Naive B cell (primary cell): ENCODE measurements at regions not wholly inside any gene's neighbourhood (a gene's known extent, or its start where the extent isn't known, plus 50 kb on each side); places are given as distances from the start of the nearest gene placed in this dataset.
"Not testable (repeated sequence)": the region's sequence is repeated elsewhere in the genome, so short reads cannot be mapped to it uniquely, and the experiment has no call there.

Source experiments
- ATAC-seq, 2 donors: fragments of 150-1000 bp; cut with Tn5 transposase; 2 replicates each; pipeline ENCODE4 v1.10.0; 2021; ENCODE audit warnings: low read depth in 2 of 2, mild to moderate bottlenecking in 2 of 2, moderate library complexity in 2 of 2
- DNase-seq: peaks from one replicate; pipeline ENCODE4 v3.0.0; 2022
- H3K27ac Mint-ChIP-seq, 6 donors: one replicate each; pipeline ENCODE4 v1.8.0; 2020 to 2022; ENCODE audit warnings: mild to moderate bottlenecking in 6 of 6, mixed read lengths in 6 of 6, moderate library complexity in 5 of 6, inconsistent platforms in 2 of 6
- H3K27me3 Mint-ChIP-seq, 3 donors: one replicate each; pipeline ENCODE4 v1.8.0; 2021 to 2022; ENCODE audit warnings: mixed read lengths in 3 of 3, mild to moderate bottlenecking in 1 of 3
- H3K36me3 Mint-ChIP-seq, 2 donors: one replicate each; pipeline ENCODE4 v1.8.0; 2020 to 2022; ENCODE audit warnings: mixed read lengths in 2 of 2, inconsistent platforms in 1 of 2, mild to moderate bottlenecking in 1 of 2
- H3K4me1 Mint-ChIP-seq, 3 donors: one replicate each; pipeline ENCODE4 v1.8.0; 2020 to 2022; ENCODE audit warnings: mixed read lengths in 3 of 3, inconsistent platforms in 1 of 3, mild to moderate bottlenecking in 1 of 3, moderate library complexity in 1 of 3
- H3K4me3 Mint-ChIP-seq, 8 donors: one replicate each; pipeline ENCODE4 v1.8.0; 2020 to 2022; ENCODE audit warnings: mild to moderate bottlenecking in 8 of 8, mixed read lengths in 8 of 8, moderate library complexity in 8 of 8, inconsistent platforms in 2 of 8
- H3K9me3 Mint-ChIP-seq, 7 donors: one replicate each; pipeline ENCODE4 v1.8.0; 2020 to 2022; ENCODE audit warnings: mixed read lengths in 7 of 7, mild to moderate bottlenecking in 5 of 7, inconsistent platforms in 2 of 7, moderate library complexity in 1 of 7

GRCh38 chr5:116795189-116795588 lies 220.6 kb upstream of the SEMA6A start:
- Mint-ChIP-seq H3K27ac (no peak overlapping the region), H3K4me3 (no peak overlapping the region), H3K4me1 (no peaks in the 10 kb centered on the region), H3K27me3 (no peaks in the 10 kb centered on the region), H3K9me3 (peaks cover 0 to 5% (median 0%) of the 10 kb centered on the region in 7 donors), H3K36me3 (no peaks in the 10 kb centered on the region)
- ATAC-seq (no peak), DNase-seq (no peak)

- no peak overlapping the region for H3K4me3 Mint-ChIP-seq
- H3K27ac Mint-ChIP-seq, result no peak overlapping the region
- no peaks in the 10 kb centered on the region for H3K27me3 Mint-ChIP-seq
- H3K36me3 Mint-ChIP-seq, result no peaks in the 10 kb centered on the region
- DNase-seq (no peak), ATAC-seq (no peak)
- no peaks in the 10 kb centered on the region for H3K4me1 Mint-ChIP-seq
- H3K9me3 Mint-ChIP-seq, result peaks cover 0 to 12% (median 6%) of the 10 kb centered on the region in 7 donors
Measured at GRCh38 chr5:116789522-116789921, 214.9 kb upstream of the SEMA6A start.

GRCh38 chr5:116788851-116789403 lies 214.3 kb upstream of the SEMA6A start:
- no peaks in the 10 kb centered on the region for H3K36me3 Mint-ChIP-seq
- no peak for DNase-seq
- peaks cover under 1 to 12% (median 8%) of the 10 kb centered on the region in 7 donors for H3K9me3 Mint-ChIP-seq
- no peak overlapping the region for H3K4me3 Mint-ChIP-seq
- H3K27ac Mint-ChIP-seq, result peak overlapping the region in 1 of 6 donors; percentile 41
- no peak for ATAC-seq
- H3K4me1 Mint-ChIP-seq, result no peaks in the 10 kb centered on the region
- no peaks in the 10 kb centered on the region for H3K27me3 Mint-ChIP-seq

- Mint-ChIP-seq H3K27me3 (no peaks in the 10 kb centered on the region), H3K27ac (no peak overlapping the region), H3K4me1 (no peaks in the 10 kb centered on the region), H3K9me3 (peaks cover 4 to 12% (median 9%) of the 10 kb centered on the region in 7 donors), H3K36me3 (no peaks in the 10 kb centered on the region), H3K4me3 (no peak overlapping the region)
- no peak for ATAC-seq
- no peak for DNase-seq
Measured at GRCh38 chr5:116787570-116787969, 212.9 kb upstream of the SEMA6A start.

GRCh38 chr5:116785106-116785505 lies 210.5 kb upstream of the SEMA6A start:
- peaks cover 4 to 17% (median 9%) of the 10 kb centered on the region in 7 donors for H3K9me3 Mint-ChIP-seq
- H3K4me3 Mint-ChIP-seq, result no peak overlapping the region
- H3K4me1 Mint-ChIP-seq, result no peaks in the 10 kb centered on the region
- ATAC-seq (no peak), DNase-seq (no peak)
- no peak overlapping the region for H3K27ac Mint-ChIP-seq
- no peaks in the 10 kb centered on the region for H3K27me3 Mint-ChIP-seq
- no peaks in the 10 kb centered on the region for H3K36me3 Mint-ChIP-seq

- Mint-ChIP-seq H3K4me1 (no peaks in the 10 kb centered on the region), H3K36me3 (no peaks in the 10 kb centered on the region), H3K27me3 (peaks cover 0 to 12% (median 5%) of the 10 kb centered on the region in 3 donors), H3K9me3 (peaks cover 0 to 14% (median 2%) of the 10 kb centered on the region in 7 donors), H3K4me3 (no peak overlapping the region), H3K27ac (no peak overlapping the region)
- no peak for DNase-seq
- ATAC-seq, result no peak
Measured at GRCh38 chr5:116779846-116780245, 205.2 kb upstream of the SEMA6A start.

GRCh38 chr5:116778651-116779280 lies 204.1 kb upstream of the SEMA6A start:
- Mint-ChIP-seq H3K27ac (no peak overlapping the region), H3K27me3 (peaks cover 0 to 13% (median 5%) of the 10 kb centered on the region in 3 donors), H3K36me3 (no peaks in the 10 kb centered on the region), H3K4me3 (no peak overlapping the region), H3K9me3 (peaks cover 0 to 12% (median 2%) of the 10 kb centered on the region in 7 donors), H3K4me1 (no peaks in the 10 kb centered on the region)
- no peak for ATAC-seq
- no peak for DNase-seq

- H3K27me3 Mint-ChIP-seq, result peaks cover 0 to 16% (median 5%) of the 10 kb centered on the region in 3 donors
- H3K4me1 Mint-ChIP-seq, result no peaks in the 10 kb centered on the region
- ATAC-seq (no peak), DNase-seq (no peak)
- no peak overlapping the region for H3K27ac Mint-ChIP-seq
- H3K9me3 Mint-ChIP-seq, result peaks cover 0 to 6% (median 2%) of the 10 kb centered on the region in 7 donors
- H3K4me3 Mint-ChIP-seq, result no peak overlapping the region
- no peaks in the 10 kb centered on the region for H3K36me3 Mint-ChIP-seq
Measured at GRCh38 chr5:116778032-116778431, 203.4 kb upstream of the SEMA6A start.

- no peaks in the 10 kb centered on the region for H3K4me1 Mint-ChIP-seq
- H3K4me3 Mint-ChIP-seq, result no peak overlapping the region
- no peaks in the 10 kb centered on the region for H3K36me3 Mint-ChIP-seq
- peaks cover 0 to 5% (median 0%) of the 10 kb centered on the region in 7 donors for H3K9me3 Mint-ChIP-seq
- H3K27ac Mint-ChIP-seq, result no peak overlapping the region
- peaks cover 0 to 16% (median 14%) of the 10 kb centered on the region in 3 donors for H3K27me3 Mint-ChIP-seq
- ATAC-seq, result no peak
- no peak for DNase-seq
Measured at GRCh38 chr5:116773926-116774325, 199.3 kb upstream of the SEMA6A start.

- Mint-ChIP-seq H3K27me3 (peaks cover 0 to 16% (median 14%) of the 10 kb centered on the region in 3 donors), H3K4me1 (no peaks in the 10 kb centered on the region), H3K36me3 (no peaks in the 10 kb centered on the region), H3K27ac (no peak overlapping the region), H3K4me3 (no peak overlapping the region), H3K9me3 (peaks cover 0 to 5% (median 0%) of the 10 kb centered on the region in 7 donors)
- DNase-seq, result no peak
- ATAC-seq, result no peak
Measured at GRCh38 chr5:116772806-116773205, 198.2 kb upstream of the SEMA6A start.

- DNase-seq (no peak), ATAC-seq (no peak)
- no peaks in the 10 kb centered on the region for H3K36me3 Mint-ChIP-seq
- no peak overlapping the region for H3K27ac Mint-ChIP-seq
- peaks cover 0 to 5% (median 0%) of the 10 kb centered on the region in 7 donors for H3K9me3 Mint-ChIP-seq
- H3K4me1 Mint-ChIP-seq, result no peaks in the 10 kb centered on the region
- H3K4me3 Mint-ChIP-seq, result no peak overlapping the region
- H3K27me3 Mint-ChIP-seq, result peaks cover 0 to 16% (median 14%) of the 10 kb centered on the region in 3 donors
Measured at GRCh38 chr5:116772152-116772501, 197.5 kb upstream of the SEMA6A start.

GRCh38 chr5:116771466-116772151 lies 197.0 kb upstream of the SEMA6A start:
- ATAC-seq, result no peak
- no peak for DNase-seq
- H3K4me1 Mint-ChIP-seq, result no peaks in the 10 kb centered on the region
- no peak overlapping the region for H3K4me3 Mint-ChIP-seq
- peaks cover 0 to 2% (median 0%) of the 10 kb centered on the region in 7 donors for H3K9me3 Mint-ChIP-seq
- H3K36me3 Mint-ChIP-seq, result no peaks in the 10 kb centered on the region
- H3K27ac Mint-ChIP-seq, result no peak overlapping the region
- H3K27me3 Mint-ChIP-seq, result peaks cover 0 to 11% (median 9%) of the 10 kb centered on the region in 3 donors

- not testable (repeated sequence) for ATAC-seq, H3K27me3 Mint-ChIP-seq, H3K4me3 Mint-ChIP-seq, H3K36me3 Mint-ChIP-seq, H3K4me1 Mint-ChIP-seq, DNase-seq, H3K27ac Mint-ChIP-seq, H3K9me3 Mint-ChIP-seq
Measured at GRCh38 chr5:116769953-116770352, 195.3 kb upstream of the SEMA6A start.

- no peak for ATAC-seq
- H3K4me3 Mint-ChIP-seq, result no peak overlapping the region
Measured at GRCh38 chr5:116769470-116769869, 194.8 kb upstream of the SEMA6A start.

More at GRCh38 chr5:116769470-116769869, 194.8 kb upstream of the SEMA6A start:
- Mint-ChIP-seq H3K27me3 (peaks cover 0 to 9% (median 4%) of the 10 kb centered on the region in 3 donors), H3K36me3 (no peaks in the 10 kb centered on the region), H3K9me3 (peaks cover 0 to 2% (median 0%) of the 10 kb centered on the region in 7 donors), H3K27ac (no peak overlapping the region), H3K4me1 (no peaks in the 10 kb centered on the region)
- DNase-seq, result no peak
